Endothelial cell of umbilical vein (primary cell): ENCODE measurements at regions not wholly inside any gene's neighbourhood (a gene's known extent, or its start where the extent isn't known, plus 50 kb on each side); places are given as distances from the start of the nearest gene placed in this dataset.
"Not testable (repeated sequence)": the region's sequence is repeated elsewhere in the genome, so short reads cannot be mapped to it uniquely, and the experiment has no call there.

Experiments
- BruUV-seq: library from RNA; stranded (reverse); fragments of 400-500 nt; replicated peaks from 2 replicates; lab custom pipeline; 2021; lab: Mats Ljungman, UMichigan
- CTCF ChIA-PET: fragments of 300-600, 350-600 bp; sonication (Branson Sonifier 250); formaldehyde crosslinking; loops from one replicate; lab custom pipeline; 2021; ENCODE audit warnings: antibody characterized with exemption, inconsistent platforms; lab: Charles Lee
- POLR2A ChIA-PET: fragments of 300-600, 350-600 bp; sonication (Branson Sonifier 250); formaldehyde crosslinking; loops from one replicate; lab custom pipeline; 2021; ENCODE audit warnings: antibody characterized with exemption, inconsistent platforms; lab: Charles Lee
- DNase-seq: peaks from one replicate; pipeline ENCODE4 v3.0.0-alpha.2; 2011; ENCODE audit warnings: low read depth, low spot score
- FAIRE-seq: peaks from 2 replicates; lab custom pipeline; 2011; peaks lifted over from hg19 to GRCh38; lab: Jason Lieb, UNC
- H2AFZ ChIP-seq: 2 replicates; pipeline ENCODE4 v1.6.0; 2012; ENCODE audit warnings: low read depth, low read length, control low read depth, inconsistent platforms
- H3K27ac ChIP-seq: 2 replicates; pipeline ENCODE4 v1.5.1; 2011; ENCODE audit warnings: low read depth, mild to moderate bottlenecking, control low read depth, low read length, moderate library complexity; ENCODE audit not compliant: insufficient read depth
- H3K27me3 ChIP-seq, 2 experiments: 2 replicates each; pipeline versions ENCODE4 v1.6.0 to v1.6.1; 2011; ENCODE audit warnings: low read length in 2 of 2, mixed read lengths in 1 of 2; ENCODE audit not compliant: control insufficient read depth in 2 of 2, insufficient read depth in 2 of 2
- H3K36me3 ChIP-seq, 2 experiments: 2 replicates in 1 of 2; 3 replicates in 1 of 2; pipeline ENCODE4 v1.5.1; 2011; ENCODE audit warnings: low read length in 2 of 2, mild to moderate bottlenecking in 1 of 2, moderate library complexity in 1 of 2; ENCODE audit not compliant: control insufficient read depth in 2 of 2, insufficient read depth in 2 of 2; ENCODE audit errors: extremely low read depth in 1 of 2
- H3K4me1 ChIP-seq: 3 replicates; pipeline ENCODE4 v1.5.1; 2011; ENCODE audit warnings: mild to moderate bottlenecking, low read length; ENCODE audit not compliant: control insufficient read depth, insufficient read depth; ENCODE audit errors: extremely low read depth
- H3K4me2 ChIP-seq: 2 replicates; pipeline ENCODE4 v1.6.1; 2011; ENCODE audit warnings: low read length, control low read depth, mixed read lengths; ENCODE audit not compliant: insufficient read depth
- H3K4me3 ChIP-seq, 3 experiments: fragments of 200-600 bp in 1 of 3; sonication (generic), shearing (Covaris generic) in 1 of 3; replicated peaks in 1 of 3; 2 replicates each; pipeline ENCODE4 v1.5.1; 2011 to 2016; ENCODE audit warnings: control low read depth in 3 of 3, low read length in 3 of 3, mild to moderate bottlenecking in 2 of 3, inconsistent platforms in 1 of 3, low read depth in 1 of 3, moderate library complexity in 1 of 3; ENCODE audit not compliant: insufficient read depth in 1 of 3
- H3K79me2 ChIP-seq: 2 replicates; pipeline ENCODE4 v1.6.0; 2012; ENCODE audit warnings: low read length, inconsistent platforms; ENCODE audit not compliant: control insufficient read depth, insufficient read depth
- H3K9ac ChIP-seq: replicated peaks from 2 replicates; pipeline ENCODE3; 2011; ENCODE audit warnings: low read length, control low read depth; ENCODE audit not compliant: insufficient read depth; ENCODE audit errors: extremely low read depth
- H3K9me1 ChIP-seq: replicated peaks from 3 replicates; pipeline ENCODE4 v1.6.0; 2011; ENCODE audit warnings: mild to moderate bottlenecking, low read length; ENCODE audit not compliant: control insufficient read depth, insufficient read depth; ENCODE audit errors: extremely low read depth
- H3K9me3 ChIP-seq: replicated peaks from 2 replicates; pipeline ENCODE4 v1.5.1; 2012; ENCODE audit warnings: low read length, inconsistent platforms; ENCODE audit not compliant: control insufficient read depth, insufficient read depth
- H4K20me1 ChIP-seq: replicated peaks from 2 replicates; pipeline ENCODE3; 2011; ENCODE audit warnings: mild to moderate bottlenecking, low read length; ENCODE audit not compliant: control insufficient read depth, insufficient read depth; ENCODE audit errors: extremely low read depth
- CTCF ChIP-seq, 2 donors: IDR thresholded peaks; 1 replicate in 1 of 2; 2 replicates in 1 of 2; pipeline ENCODE4 v1.5.1; 2011; ENCODE audit warnings: low read length in 2 of 2, mild to moderate bottlenecking in 2 of 2, moderate library complexity in 2 of 2, control low read depth in 1 of 2, inconsistent platforms in 1 of 2, low read depth in 1 of 2; ENCODE audit not compliant: insufficient read depth in 1 of 2; ENCODE audit errors: extremely low read depth in 1 of 2
- EZH2 ChIP-seq: IDR thresholded peaks from 2 replicates; pipeline ENCODE4 v1.6.1; 2012; ENCODE audit warnings: borderline replicate concordance, low read depth, mild to moderate bottlenecking, moderate library complexity, low read length, inconsistent platforms; ENCODE audit not compliant: severe bottlenecking
- FOS ChIP-seq: IDR thresholded peaks from 2 replicates; pipeline ENCODE4 v1.6.1; 2011; ENCODE audit warnings: mild to moderate bottlenecking, low read length, moderate library complexity, borderline replicate concordance; ENCODE audit not compliant: insufficient read depth
- GATA2 ChIP-seq: IDR thresholded peaks from 2 replicates; pipeline ENCODE4 v1.7.0; 2011; ENCODE audit warnings: low read depth, mild to moderate bottlenecking, moderate library complexity, mixed read lengths, low read length; ENCODE audit not compliant: insufficient read length, insufficient read depth
- JUN ChIP-seq: IDR thresholded peaks from 2 replicates; pipeline ENCODE4 v1.6.1; 2011; ENCODE audit warnings: borderline replicate concordance, low read depth; ENCODE audit not compliant: insufficient read length, insufficient read depth
- MAX ChIP-seq: IDR thresholded peaks from 2 replicates; pipeline ENCODE4 v1.6.1; 2011; ENCODE audit not compliant: insufficient read depth, insufficient read length
- MYC ChIP-seq: IDR thresholded peaks from one replicate; pipeline ENCODE4 v1.6.1; 2011; ENCODE audit warnings: mild to moderate bottlenecking, low read depth, low read length
- POLR2A ChIP-seq: IDR thresholded peaks from 2 replicates; pipeline ENCODE4 v1.6.1; 2012; ENCODE audit warnings: low read depth, mild to moderate bottlenecking, control low read depth, low read length
- POLR2AphosphoS5 ChIP-seq: IDR thresholded peaks from 2 replicates; pipeline ENCODE4 v1.6.1; 2012; ENCODE audit warnings: low read depth, mild to moderate bottlenecking, control low read depth, low read length, moderate library complexity; ENCODE audit not compliant: insufficient read depth
- dilution Hi-C: fragments of 300-500 bp; cut with MboI; formaldehyde crosslinking; loops from one replicate; pipeline ENCODE4 v1.15.0; 2019; ENCODE audit warnings: low sequenced_read_pairs; ENCODE audit not compliant: extremely low pct_ligation_motif_present
- intact Hi-C: fragments of 100-400 bp; cut with micrococcal nuclease; formaldehyde crosslinking; loops from one replicate; pipeline ENCODE4 v1.10.0; 2022

GRCh38 chr9:90165281-90165680 lies 477.3 kb downstream of the DIRAS2 start:
- Histone ChIP-seq H3K9me3 (no peaks in the 10 kb centered on the region), H3K36me3 (no peaks in the 10 kb centered on the region), H4K20me1 (no peaks in the 10 kb centered on the region), H3K27ac (no peak overlapping the region), H3K79me2 (no peaks in the 10 kb centered on the region), H3K9ac (no peak overlapping the region), H3K4me3 (no peak overlapping the region), H3K9me1 (no peaks in the 10 kb centered on the region), H3K4me2 (no peak overlapping the region), H3K4me1 (no peaks in the 10 kb centered on the region), H3K27me3 (no peaks in the 10 kb centered on the region), H2AFZ (no peak overlapping the region)
- no peak for DNase-seq
- FAIRE-seq, result no peak
- CTCF ChIA-PET, result no interaction called here
- intact Hi-C loops (loop anchor here (5.0 to 10.0 kb wide), 2 partner anchors 130 to 1412 kb away; no protein-coding TSS in a partner anchor), dilution Hi-C loops (no loop called here)
- TF ChIP-seq POLR2AphosphoS5 (no peak), JUN (no peak), GATA2 (no peak), CTCF (IDR thresholded peaks at IDR 0.05; ENCODE audit: extremely low read depth in 1 of 2, insufficient read depth in 1 of 2, low read depth in 1 of 2, low read length in 2 of 2) (no peak), POLR2A (no peak), MYC (no peak), EZH2 (no peak), MAX (no peak), FOS (no peak)
- POLR2A ChIA-PET, result no interaction called here
- no TSS peak for BruUV-seq

GRCh38 chr9:90166374-90166773 lies 476.2 kb downstream of the DIRAS2 start:
- H4K20me1 ChIP-seq, H3K9me3 ChIP-seq, H3K9ac ChIP-seq, H3K4me1 ChIP-seq, DNase-seq, H3K36me3 ChIP-seq, H3K9me1 ChIP-seq, H2AFZ ChIP-seq, BruUV-seq, H3K4me2 ChIP-seq, H3K27me3 ChIP-seq, FAIRE-seq, POLR2A ChIA-PET, H3K4me3 ChIP-seq, H3K27ac ChIP-seq, CTCF ChIA-PET, H3K79me2 ChIP-seq, dilution Hi-C loops: not testable (repeated sequence)
- intact Hi-C loops, result loop anchor here (5.0 to 10.0 kb wide), 2 partner anchors 128 to 1411 kb away; no protein-coding TSS in a partner anchor
